HG03521 (cell line): ENCODE measurements at regions not wholly inside any gene's neighbourhood (a gene's known extent, or its start where the extent isn't known, plus 50 kb on each side); places are given as distances from the start of the nearest gene placed in this dataset.
"Not testable (repeated sequence)": the region's sequence is repeated elsewhere in the genome, so short reads cannot be mapped to it uniquely, and the experiment has no call there.

ENCODE experiments used
- ATAC-seq: cut with Tn5 transposase; IDR thresholded peaks from one replicate; pipeline ENCODE4 v1.9.1; 2021; ENCODE audit warnings: mild to moderate bottlenecking, moderate library complexity; ENCODE audit not compliant: unreplicated experiment

DNA sequence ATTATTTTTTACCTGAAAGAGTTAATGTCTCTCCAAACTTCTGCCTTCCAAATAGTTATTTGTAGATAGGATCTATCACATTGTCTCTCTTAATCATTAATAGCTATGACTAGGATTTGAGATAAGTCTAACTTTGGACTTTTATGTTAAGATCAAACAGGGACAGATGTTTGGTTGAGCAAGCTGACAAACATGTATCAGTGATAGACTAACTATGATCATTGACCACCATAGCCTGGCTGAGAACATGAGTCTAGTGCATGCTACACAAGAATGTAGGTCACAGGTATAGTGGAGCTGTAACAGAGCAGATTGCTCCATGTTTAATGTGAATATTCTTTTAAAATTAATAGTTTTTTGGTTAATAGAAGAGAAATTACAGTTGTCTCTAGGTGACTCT, 52.0 kb downstream of the SYT15B start:
- not testable (repeated sequence) for ATAC-seq

DNA sequence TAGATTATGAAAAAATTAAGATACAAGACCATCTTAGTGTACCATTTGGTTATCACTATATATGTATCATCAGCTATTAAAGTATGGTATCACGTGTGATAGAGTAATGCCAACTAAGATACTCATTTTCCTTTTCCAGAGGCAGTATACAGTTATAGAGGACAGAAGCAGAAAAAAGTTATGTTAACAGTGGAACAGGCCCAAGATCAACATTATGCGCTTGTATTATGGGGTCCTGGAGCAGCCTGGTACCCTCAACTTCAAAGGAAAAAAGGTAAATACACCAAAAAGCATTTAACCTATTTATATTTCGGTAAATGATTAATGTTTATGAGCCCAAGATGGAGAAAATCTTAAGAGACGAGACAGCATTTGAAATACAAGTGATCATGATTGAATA, 52.9 kb downstream of the SYT15B start:
- ATAC-seq = not testable (repeated sequence)

DNA sequence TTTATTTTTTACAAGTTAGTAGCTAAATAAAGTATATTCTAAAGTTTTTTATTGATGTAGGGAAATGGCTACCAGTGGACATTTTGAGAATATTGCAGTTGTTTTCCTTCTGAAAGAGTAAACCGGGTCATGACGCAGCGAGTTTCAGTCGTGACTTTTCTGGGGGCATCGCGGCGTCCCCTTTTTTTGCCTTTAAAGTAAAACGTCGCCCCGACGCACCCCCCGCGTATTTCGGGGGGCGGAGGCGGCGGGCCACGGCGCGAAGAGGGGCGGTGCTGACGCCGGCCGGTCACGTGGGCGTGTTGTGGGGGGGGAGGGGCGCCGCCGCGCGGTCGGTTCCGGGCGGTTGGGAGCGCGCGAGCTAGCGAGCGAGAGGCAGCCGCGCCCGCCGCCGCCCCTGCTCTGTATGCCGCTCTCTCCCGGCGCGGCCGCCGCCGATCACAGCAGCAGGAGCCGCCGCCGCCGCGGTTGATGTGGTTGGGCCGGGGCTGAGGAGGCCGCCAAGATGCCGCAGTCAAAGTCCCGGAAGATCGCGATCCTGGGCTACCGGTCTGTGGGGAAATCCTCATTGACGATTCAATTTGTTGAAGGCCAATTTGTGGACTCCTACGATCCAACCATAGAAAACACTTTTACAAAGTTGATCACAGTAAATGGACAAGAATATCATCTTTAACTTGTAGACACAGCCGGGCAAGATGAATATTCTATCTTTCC, 57.5 kb downstream of the SYT15B start:
- peak; percentile 86 for ATAC-seq

DNA sequence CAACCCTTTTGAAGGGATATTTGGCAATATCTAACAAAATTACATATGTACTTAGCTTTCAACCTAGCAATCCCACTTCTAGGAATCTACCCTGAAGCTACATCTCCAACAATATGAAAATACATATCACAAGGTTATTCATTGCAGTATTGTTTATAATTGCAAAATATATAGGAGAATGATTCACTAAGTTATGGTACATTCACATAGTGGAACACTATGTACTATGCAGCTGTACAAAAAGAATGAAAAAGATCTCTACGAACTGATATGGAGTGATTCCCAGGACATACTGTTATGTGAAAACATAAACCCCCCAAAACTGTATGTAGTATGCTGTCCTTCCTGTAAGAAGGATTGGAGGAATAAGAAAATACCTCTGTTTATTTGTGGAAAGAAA, 62.1 kb downstream of the SYT15B start:
- not testable (repeated sequence) for ATAC-seq

DNA sequence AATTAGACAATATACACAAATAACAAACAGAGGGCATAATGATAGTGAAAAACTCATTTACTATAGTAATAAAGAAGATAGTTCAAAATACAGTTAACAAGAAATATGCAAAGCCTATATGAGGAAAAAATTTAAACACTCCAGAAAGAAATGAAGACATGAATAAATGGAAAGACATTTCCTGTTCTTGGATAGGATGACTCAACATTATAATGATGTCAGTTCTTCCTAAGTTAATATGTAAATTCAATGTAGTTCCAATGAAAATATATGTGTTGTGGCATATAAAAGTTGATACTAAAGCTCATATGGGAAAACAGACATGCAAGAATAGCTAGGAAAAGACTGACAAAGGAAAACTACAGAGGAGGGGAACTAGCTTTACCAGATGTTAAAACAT, 63.5 kb downstream of the SYT15B start:
- ATAC-seq = not testable (repeated sequence)

- not testable (repeated sequence) for ATAC-seq
Observed at GRCh38 chr10:47696170-47696569, 67.2 kb downstream of the SYT15B start.

GRCh38 chr10:47695149-47695548, 68.2 kb downstream of the SYT15B start:
- not testable (repeated sequence) for ATAC-seq

- ATAC-seq = not testable (repeated sequence)
Observed at GRCh38 chr10:47690304-47690703, 73.1 kb downstream of the SYT15B start.

- ATAC-seq = not testable (repeated sequence)
Observed at GRCh38 chr10:47683826-47684475, 79.4 kb downstream of the SYT15B start.

GRCh38 chr10:47681638-47681990, 81.8 kb downstream of the SYT15B start:
- not testable (repeated sequence) for ATAC-seq

GRCh38 chr10:47680848-47681637, 82.3 kb downstream of the SYT15B start:
- ATAC-seq = not testable (repeated sequence)

DNA sequence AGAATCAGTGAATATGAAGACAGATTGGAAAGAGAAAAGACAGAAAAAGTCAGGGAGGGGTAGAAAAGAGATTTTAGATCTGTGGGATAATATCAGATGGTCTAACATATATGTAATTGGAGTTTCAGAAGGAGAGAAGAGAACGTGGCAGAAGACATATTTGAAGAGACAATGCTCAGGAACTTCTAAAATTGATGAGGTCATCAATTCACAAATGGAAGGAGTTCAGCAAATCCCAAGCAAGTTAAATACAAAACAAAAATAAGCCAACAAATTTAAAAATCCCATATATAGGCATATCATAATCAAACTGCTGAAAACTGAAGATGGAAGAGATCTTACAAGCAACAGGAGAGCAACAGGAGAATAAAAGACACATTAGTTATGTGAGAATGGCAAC, 87.3 kb downstream of the SYT15B start:
- ATAC-seq = not testable (repeated sequence)

GRCh38 chr10:47675577-47675976, 87.8 kb downstream of the SYT15B start:
- ATAC-seq = not testable (repeated sequence)

GRCh38 chr10:47673128-47673527, 90.3 kb downstream of the SYT15B start:
- not testable (repeated sequence) for ATAC-seq

GRCh38 chr10:47670857-47671256, 92.5 kb downstream of the SYT15B start:
- not testable (repeated sequence) for ATAC-seq

GRCh38 chr10:47661955-47662577, 101.3 kb downstream of the SYT15B start:
- not testable (repeated sequence) for ATAC-seq

GRCh38 chr10:47656732-47657131, 106.7 kb downstream of the SYT15B start:
- not testable (repeated sequence) for ATAC-seq

DNA sequence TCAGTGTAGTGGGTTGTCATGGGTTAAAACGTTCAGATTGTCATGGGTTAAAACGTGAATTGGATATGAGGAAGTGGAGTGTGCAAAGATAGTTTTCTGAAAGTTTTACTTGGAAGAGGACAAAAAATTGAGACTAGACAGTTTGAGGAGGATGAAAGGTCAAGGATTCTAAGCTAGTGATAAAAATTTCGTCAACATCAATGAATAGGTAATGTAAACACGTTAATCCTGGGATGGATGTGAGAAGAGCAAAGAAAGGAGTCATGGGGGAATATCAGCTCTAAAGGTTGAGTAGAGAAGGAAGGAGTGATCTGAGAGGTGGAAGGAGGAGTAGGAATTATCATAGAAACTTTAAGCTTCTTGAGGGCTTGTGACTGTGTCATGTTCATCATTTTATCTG, 109.2 kb downstream of the SYT15B start:
- ATAC-seq = not testable (repeated sequence)

DNA sequence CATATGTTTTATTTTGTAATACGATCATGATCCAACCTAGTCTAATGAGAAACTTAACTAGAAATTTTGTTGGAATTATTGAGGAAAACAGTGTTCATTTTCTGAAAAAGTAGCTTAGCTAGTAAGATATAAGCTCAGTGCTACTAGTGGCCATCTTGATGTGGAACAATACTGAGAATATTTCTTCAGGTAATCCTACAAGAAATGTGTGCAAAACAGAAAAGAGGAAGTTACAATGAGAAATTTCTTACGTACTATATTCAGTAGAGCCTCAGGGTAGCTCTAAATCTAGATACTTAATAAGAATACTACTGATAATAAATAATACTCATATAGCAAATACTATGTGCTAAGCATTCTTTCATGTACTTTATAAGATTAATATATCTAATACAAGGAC, 114.8 kb downstream of the SYT15B start:
- not testable (repeated sequence) for ATAC-seq

DNA sequence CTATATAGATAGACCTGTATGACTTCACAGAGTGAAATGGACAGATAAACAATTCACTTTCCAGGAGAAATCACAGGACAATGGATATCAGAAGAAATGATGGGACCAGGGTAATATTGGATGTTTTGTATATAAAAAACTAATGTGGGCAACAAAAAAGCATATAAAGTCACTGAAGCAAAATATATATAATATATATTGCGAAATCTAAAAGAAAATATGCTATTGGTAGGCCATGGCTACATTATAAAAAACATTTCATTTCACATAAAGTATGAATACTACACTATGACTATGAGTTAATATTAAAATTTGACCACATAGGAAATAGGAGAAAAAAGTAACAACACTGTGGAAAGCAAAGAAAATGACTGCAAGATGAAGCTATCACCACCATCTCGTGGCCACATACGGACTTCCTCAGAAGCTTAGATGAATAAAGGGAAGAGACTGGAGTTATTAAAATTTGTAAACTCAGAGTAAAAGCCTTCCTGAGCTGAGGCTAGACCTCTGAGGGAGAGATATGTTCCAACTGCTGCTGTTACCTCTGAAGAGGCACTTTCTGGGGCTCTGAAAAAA, 115.8 kb downstream of the SYT15B start:
- ATAC-seq = not testable (repeated sequence)
